Muscle layer of colon (tissue), 2 donors: ENCODE measurements at regions not wholly inside any gene's neighbourhood (a gene's known extent, or its start where the extent isn't known, plus 50 kb on each side); places are given as distances from the start of the nearest gene placed in this dataset.

Experiments
- H3K27ac ChIP-seq: one replicate; pipeline ENCODE4 v1.7.0; 2013; ENCODE audit warnings: low read depth, mild to moderate bottlenecking, low read length, moderate library complexity
- H3K27me3 ChIP-seq, 2 donors: one replicate each; pipeline ENCODE4 v1.7.0; 2013; ENCODE audit warnings: low read length in 2 of 2, mild to moderate bottlenecking in 2 of 2; ENCODE audit not compliant: insufficient read depth in 2 of 2, control insufficient read depth in 1 of 2
- H3K36me3 ChIP-seq: one replicate; pipeline ENCODE4 v1.7.0; 2013; ENCODE audit warnings: mild to moderate bottlenecking, low read length; ENCODE audit not compliant: insufficient read depth
- H3K4me1 ChIP-seq: one replicate; pipeline ENCODE4 v1.7.0; 2013; ENCODE audit warnings: mild to moderate bottlenecking, low read length; ENCODE audit not compliant: insufficient read depth
- H3K4me3 ChIP-seq, 2 donors: one replicate each; pipeline ENCODE4 v1.7.0; 2013; ENCODE audit warnings: low read length in 2 of 2, low read depth in 1 of 2, mild to moderate bottlenecking in 1 of 2, moderate library complexity in 1 of 2
- H3K9ac ChIP-seq: one replicate; pipeline ENCODE4 v1.7.0; 2013; ENCODE audit warnings: low read length
- H3K9me3 ChIP-seq: one replicate; pipeline ENCODE4 v1.7.0; 2013; ENCODE audit warnings: mild to moderate bottlenecking, low read length
- donor health status: abdominal sarcoma.
- donor health status: Adenocarcinoma of cecum.

GRCh38 chr5:43920422-43920821 lies 317.4 kb downstream of the NNT start:
- Histone ChIP-seq H3K27me3 (no peaks in the 10 kb centered on the region), H3K4me3 (no peak overlapping the region), H3K27ac (no peak overlapping the region), H3K4me1 (no peaks in the 10 kb centered on the region), H3K9me3 (no peaks in the 10 kb centered on the region), H3K9ac (no peak overlapping the region), H3K36me3 (no peaks in the 10 kb centered on the region)

DNA sequence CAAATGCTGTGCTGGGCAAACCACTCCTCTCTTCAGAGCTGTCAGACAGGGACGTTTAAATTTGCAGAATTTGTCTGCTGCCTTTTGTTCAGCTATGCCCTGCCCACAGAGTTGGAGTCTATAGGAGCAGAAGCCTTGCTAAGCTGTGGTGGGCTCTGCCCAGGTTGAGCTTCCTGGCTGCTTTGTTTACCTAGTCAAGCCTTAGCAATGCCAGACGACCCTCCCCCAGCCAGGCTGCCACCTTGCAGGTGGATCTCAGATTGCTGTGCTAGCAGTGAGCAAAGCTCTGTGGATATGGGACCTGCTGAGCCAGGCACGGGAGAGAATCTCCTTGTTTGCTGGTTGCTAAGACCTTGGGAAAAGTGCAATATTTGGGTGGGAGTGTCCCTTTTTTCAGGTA lies 314.9 kb downstream of the NNT start:
- no peak overlapping the region for H3K27ac ChIP-seq
- H3K9me3 ChIP-seq = no peaks in the 10 kb centered on the region
- H3K36me3 ChIP-seq = no peaks in the 10 kb centered on the region
- H3K9ac ChIP-seq = no peak overlapping the region
- H3K4me3 ChIP-seq = no peak overlapping the region
- H3K27me3 ChIP-seq = no peaks in the 10 kb centered on the region
- no peaks in the 10 kb centered on the region for H3K4me1 ChIP-seq

GRCh38 chr5:43903129-43903528 lies 300.1 kb downstream of the NNT start:
- no peaks in the 10 kb centered on the region for H3K27me3 ChIP-seq

DNA sequence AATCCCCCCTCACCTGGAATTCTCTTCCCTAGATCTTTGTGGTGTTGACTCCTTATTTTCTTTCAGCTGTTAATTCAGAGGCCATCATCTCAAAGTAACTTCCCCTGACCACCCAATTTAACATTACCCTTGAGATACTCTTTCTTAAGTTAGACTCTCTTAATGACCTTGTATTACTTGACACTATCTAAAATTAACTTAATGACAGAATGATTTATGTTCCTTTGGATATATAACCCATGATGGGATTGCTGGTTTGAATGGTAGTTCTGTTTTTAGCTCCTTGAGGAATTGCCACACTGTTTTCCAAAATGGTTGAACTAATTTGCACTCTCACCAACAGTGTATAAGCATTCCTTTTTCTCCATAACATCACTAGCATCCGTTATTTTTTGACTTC lies 298.0 kb downstream of the NNT start:
- Histone ChIP-seq H3K4me3 (no peak overlapping the region), H3K9ac (no peak overlapping the region), H3K4me1 (no peaks in the 10 kb centered on the region), H3K9me3 (no peaks in the 10 kb centered on the region), H3K36me3 (no peaks in the 10 kb centered on the region), H3K27me3 (no peaks in the 10 kb centered on the region), H3K27ac (no peak overlapping the region)

More at GRCh38 chr5:43903129-43903528, 300.1 kb downstream of the NNT start:
- H3K9ac ChIP-seq = no peak overlapping the region
- H3K9me3 ChIP-seq = no peaks in the 10 kb centered on the region
- no peak overlapping the region for H3K27ac ChIP-seq
- H3K36me3 ChIP-seq = no peaks in the 10 kb centered on the region
- H3K4me3 ChIP-seq = no peak overlapping the region
- H3K4me1 ChIP-seq = no peaks in the 10 kb centered on the region

DNA sequence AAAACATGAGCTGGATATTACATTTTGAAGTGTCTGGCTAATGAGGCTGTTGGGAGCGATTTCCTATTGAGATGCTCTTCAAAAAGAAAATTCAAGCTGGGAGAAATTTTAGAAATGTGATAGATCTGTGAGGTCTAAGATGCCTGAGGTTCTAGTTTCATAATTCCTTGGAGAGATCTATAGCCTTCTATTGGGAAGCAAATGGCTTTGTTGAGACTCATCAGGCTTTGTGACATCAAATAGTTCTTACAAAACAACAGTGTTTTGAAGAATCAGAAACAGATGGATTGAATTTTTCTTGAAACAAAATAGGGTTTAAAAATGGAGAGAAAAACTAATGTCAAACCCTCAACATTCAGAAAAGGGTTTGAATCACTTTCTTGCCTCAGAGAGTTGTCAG lies 292.9 kb downstream of the NNT start:
- Histone ChIP-seq H3K27ac (no peak overlapping the region), H3K36me3 (no peaks in the 10 kb centered on the region), H3K4me1 (no peaks in the 10 kb centered on the region)

DNA sequence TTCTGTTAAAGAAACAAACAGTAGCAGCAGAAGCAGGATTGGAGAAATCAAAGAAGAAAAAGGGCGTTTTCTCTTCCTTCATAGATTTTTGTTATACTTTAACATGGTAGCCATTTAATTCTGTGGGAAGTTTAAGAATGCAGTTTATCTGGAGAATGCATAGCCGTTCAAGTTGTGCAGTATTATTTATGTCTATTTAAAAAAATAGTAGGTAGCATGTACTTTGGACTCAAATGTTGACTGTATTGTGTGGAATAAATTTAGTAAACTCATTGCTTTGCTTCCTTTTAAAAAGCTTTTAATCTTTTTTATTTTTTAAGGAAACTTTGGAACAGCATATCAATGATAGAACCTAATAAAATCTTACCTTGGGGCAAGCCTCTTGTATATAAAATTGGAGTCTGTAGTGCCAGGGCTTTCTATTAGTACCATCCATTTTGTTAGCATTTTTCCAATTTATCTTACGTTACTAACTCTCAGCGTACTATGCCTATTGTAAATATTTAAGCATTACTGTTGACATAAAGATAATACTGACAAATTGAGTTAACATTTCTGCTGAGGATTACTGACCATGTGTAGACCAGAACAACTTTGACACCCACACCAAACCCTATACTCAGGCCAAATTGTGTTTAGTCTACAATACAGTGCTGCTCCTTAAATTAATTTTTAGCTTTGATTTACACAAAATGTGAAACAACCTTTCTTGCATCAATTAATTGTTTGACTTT lies 291.1 kb downstream of the NNT start:
- H3K27me3 ChIP-seq = no peaks in the 10 kb centered on the region
- H3K9me3 ChIP-seq = no peaks in the 10 kb centered on the region
- H3K4me1 ChIP-seq = no peaks in the 10 kb centered on the region
- no peak overlapping the region for H3K27ac ChIP-seq
- H3K4me3 ChIP-seq = no peak overlapping the region
- H3K9ac ChIP-seq = no peak overlapping the region
- no peaks in the 10 kb centered on the region for H3K36me3 ChIP-seq

More for the DNA sequence above, 292.9 kb downstream of the NNT start:
- no peak overlapping the region for H3K9ac ChIP-seq
- H3K9me3 ChIP-seq = no peaks in the 10 kb centered on the region
- H3K27me3 ChIP-seq = no peaks in the 10 kb centered on the region
- H3K4me3 ChIP-seq = no peak overlapping the region

GRCh38 chr5:43891112-43891511 lies 288.1 kb downstream of the NNT start:
- H3K27me3 ChIP-seq = no peaks in the 10 kb centered on the region
- no peaks in the 10 kb centered on the region for H3K4me1 ChIP-seq
- H3K9ac ChIP-seq = no peak overlapping the region
- H3K36me3 ChIP-seq = no peaks in the 10 kb centered on the region
- H3K4me3 ChIP-seq = no peak overlapping the region
- no peak overlapping the region for H3K27ac ChIP-seq
- no peaks in the 10 kb centered on the region for H3K9me3 ChIP-seq

GRCh38 chr5:43889233-43889632 lies 286.3 kb downstream of the NNT start:
- H3K36me3 ChIP-seq = no peaks in the 10 kb centered on the region
- no peak overlapping the region for H3K4me3 ChIP-seq
- no peaks in the 10 kb centered on the region for H3K27me3 ChIP-seq
- H3K9ac ChIP-seq = no peak overlapping the region
- no peaks in the 10 kb centered on the region for H3K4me1 ChIP-seq
- H3K9me3 ChIP-seq = no peaks in the 10 kb centered on the region
- H3K27ac ChIP-seq = no peak overlapping the region

GRCh38 chr5:43875741-43876140 lies 272.8 kb downstream of the NNT start:
- H3K36me3 ChIP-seq = no peaks in the 10 kb centered on the region
- H3K9me3 ChIP-seq = no peaks in the 10 kb centered on the region
- H3K27me3 ChIP-seq = no peaks in the 10 kb centered on the region
- no peak overlapping the region for H3K27ac ChIP-seq
- H3K4me3 ChIP-seq = no peak overlapping the region
- H3K9ac ChIP-seq = no peak overlapping the region
- no peaks in the 10 kb centered on the region for H3K4me1 ChIP-seq

DNA sequence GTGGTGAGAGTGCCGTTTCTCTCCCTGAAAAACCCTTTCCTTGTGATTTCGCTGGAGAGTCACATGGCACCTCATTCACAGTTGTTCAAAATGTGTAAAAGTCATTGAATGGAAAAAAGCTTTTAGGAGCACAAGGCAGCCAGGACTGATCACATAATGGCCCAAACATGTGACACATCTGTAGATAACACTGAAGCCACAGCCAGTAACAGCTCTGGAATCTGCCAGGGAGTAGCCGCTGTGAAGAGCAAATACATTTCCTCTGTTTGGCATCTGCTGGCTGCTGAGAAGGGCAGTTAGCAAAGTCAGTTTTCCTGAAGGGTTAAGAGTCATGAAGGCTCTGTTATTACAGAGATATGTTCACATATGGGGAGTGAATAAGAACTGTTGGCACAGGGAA lies 271.8 kb downstream of the NNT start:
- Histone ChIP-seq H3K36me3 (no peaks in the 10 kb centered on the region), H3K27me3 (no peaks in the 10 kb centered on the region), H3K4me1 (no peaks in the 10 kb centered on the region), H3K9me3 (no peaks in the 10 kb centered on the region), H3K4me3 (no peak overlapping the region), H3K27ac (no peak overlapping the region), H3K9ac (no peak overlapping the region)

DNA sequence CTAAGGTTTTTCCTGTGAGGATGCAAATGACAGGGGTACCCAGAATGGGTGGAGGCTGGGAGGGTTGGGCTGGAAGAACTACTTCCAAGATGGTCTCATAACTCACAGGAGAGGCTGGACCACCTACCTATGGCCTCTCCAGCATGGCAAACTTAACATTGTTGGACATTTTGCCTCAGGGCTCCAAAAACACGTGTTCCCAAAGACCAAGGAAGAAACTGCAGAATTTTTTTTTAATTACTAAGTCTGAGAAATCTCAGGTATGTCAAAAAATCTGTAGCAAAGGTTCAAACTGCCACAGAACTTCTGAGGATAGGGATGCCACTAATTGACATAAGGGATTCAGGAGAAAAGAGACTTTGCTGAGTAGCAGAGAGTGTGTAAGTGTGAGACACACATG lies 270.8 kb downstream of the NNT start:
- Histone ChIP-seq H3K27me3 (no peaks in the 10 kb centered on the region), H3K27ac (no peak overlapping the region), H3K4me1 (no peaks in the 10 kb centered on the region), H3K4me3 (no peak overlapping the region), H3K9ac (no peak overlapping the region), H3K36me3 (no peaks in the 10 kb centered on the region), H3K9me3 (no peaks in the 10 kb centered on the region)

DNA sequence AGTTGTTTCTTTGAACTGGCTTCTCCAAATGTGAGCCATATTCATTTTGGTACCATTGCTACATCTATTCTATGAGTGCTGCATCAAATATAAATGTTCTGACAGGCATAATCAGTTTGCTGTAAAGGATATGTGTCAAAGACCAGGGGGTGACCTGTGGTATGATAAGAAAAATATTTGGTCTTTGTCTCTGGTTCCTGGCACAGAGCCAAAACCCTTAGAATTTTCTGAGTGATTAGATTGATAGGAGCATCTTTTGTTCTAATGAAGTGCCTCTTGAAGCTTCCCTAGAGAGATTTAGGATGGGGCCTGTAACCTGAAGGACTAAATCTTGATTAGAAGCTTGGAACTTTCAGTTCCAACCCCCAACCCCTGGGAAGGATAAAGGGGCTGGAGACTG lies 256.3 kb downstream of the NNT start:
- Histone ChIP-seq H3K9me3 (no peaks in the 10 kb centered on the region), H3K36me3 (no peaks in the 10 kb centered on the region), H3K9ac (no peak overlapping the region), H3K4me1 (no peaks in the 10 kb centered on the region), H3K4me3 (no peak overlapping the region), H3K27ac (no peak overlapping the region), H3K27me3 (no peaks in the 10 kb centered on the region)
